Esophagus mucosa (tissue), 1 donor: ENCODE measurements at regions not wholly inside any gene's neighbourhood (a gene's known extent, or its start where the extent isn't known, plus 50 kb on each side); places are given as distances from the start of the nearest gene placed in this dataset.
"Not testable (repeated sequence)": the region's sequence is repeated elsewhere in the genome, so short reads cannot be mapped to it uniquely, and the experiment has no call there.

Experiments
- ATAC-seq: fragments of 200-7000 bp; cut with Tn5 transposase; one replicate; pipeline ENCODE4 v1.9.1; 2020
- donor health status: DM: yes; HTN: yes; CAD: no.

- no peak for ATAC-seq
These were observed 262.6 kb downstream of the C3orf38 start for GRCh38 chr3:88412346-88412745.

DNA sequence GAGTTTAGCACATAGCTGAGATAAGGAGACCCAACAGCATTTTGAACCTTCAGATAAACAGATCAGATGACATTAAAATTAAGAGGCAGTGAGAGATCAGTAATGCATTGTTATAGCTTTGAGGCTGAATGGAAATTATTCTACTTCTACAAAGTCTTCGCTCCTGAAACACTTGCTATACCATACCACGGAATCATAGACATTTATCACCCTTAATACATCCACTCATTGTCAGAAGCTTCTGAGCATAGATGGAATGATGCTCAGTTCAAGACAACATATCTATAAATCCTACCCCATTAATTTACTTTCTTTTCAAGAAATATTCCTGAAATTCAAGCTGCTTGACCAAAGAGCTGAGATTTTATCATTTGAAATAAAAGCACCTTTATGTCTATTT is 266.7 kb downstream of the C3orf38 start:
- ATAC-seq, result no peak

DNA sequence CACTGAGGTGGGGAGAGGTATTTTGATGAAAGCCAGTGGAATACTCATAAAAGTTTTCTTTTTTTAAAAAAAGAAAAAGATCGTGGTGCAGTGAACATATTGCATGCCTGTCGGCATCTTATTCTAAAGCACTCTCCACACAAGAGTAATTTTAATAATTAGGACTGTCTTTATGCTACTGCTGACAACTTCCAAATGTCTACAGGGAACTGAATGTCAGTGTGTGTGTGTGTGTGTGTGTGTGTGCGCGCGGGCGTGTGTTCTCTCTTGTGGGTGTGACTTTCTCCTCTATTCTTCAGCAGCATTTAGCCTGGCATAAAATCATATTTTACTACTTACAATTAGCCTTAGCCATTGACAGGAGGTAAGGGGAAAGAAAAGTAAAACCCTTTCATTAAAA is 268.5 kb downstream of the C3orf38 start:
- ATAC-seq, result no peak

- ATAC-seq, result no peak
These were observed 283.8 kb downstream of the C3orf38 start for GRCh38 chr3:88433568-88433967.

DNA sequence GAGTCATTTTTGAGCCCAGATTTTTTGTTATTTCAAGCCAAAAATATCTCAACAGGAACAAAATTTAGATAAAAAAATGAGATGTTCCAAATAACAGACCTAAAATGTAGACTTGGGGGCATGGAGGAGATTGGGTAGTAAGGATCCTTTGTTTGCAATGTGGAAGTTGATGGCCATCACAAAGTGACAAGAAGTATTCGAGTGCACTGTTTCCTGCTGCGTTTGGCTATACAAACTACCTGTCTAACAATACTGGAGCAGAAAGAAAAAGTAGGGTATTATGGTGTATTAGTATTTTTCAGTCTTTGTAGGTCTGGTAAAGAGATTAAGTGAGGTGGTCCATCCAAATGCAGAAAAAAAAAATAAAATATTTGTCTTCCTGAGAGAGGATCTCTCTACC is 284.2 kb downstream of the C3orf38 start:
- no peak for ATAC-seq

DNA sequence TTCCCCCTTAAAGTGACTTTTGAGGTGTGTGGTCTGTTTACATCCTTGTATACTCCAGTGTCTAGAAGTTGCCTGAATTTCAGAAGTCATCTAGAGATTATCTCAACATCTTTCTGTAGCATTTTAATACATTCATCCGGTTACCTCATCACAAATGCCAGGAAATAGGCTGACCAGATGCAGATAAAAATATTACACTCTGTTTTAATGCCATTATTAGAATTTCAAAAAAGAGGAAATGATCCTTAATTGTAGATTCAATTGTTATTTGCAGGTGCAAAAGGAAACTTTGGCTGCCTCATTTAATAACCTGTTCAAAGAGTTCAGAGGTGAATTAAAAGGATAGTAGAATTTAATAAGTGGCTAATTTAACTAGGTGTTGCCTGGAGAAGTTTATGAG is 290.9 kb downstream of the C3orf38 start:
- ATAC-seq, result no peak

DNA sequence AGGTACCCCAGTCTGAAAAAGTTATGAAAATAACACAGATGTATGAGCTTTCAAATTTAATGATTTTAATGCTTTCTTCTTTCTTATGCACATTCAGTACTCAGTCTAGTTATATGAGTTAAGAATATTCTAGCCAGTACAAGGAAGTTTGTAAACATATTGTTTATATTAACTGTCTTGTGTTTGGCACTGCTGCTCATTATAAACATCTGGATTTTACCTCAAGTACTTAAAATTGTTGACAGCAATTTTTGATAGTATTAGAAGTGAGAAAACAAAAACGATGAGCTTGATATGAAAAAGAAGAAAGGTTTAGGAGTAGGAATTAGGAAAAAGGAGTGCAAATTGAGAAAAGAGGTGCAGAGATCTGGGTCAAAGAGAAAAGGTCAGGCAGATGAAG is 293.3 kb downstream of the C3orf38 start:
- no peak for ATAC-seq

GRCh38 chr3:88444251-88444650 is 294.5 kb downstream of the C3orf38 start:
- no peak for ATAC-seq

GRCh38 chr3:88452228-88452627 is 302.5 kb downstream of the C3orf38 start:
- no peak for ATAC-seq

DNA sequence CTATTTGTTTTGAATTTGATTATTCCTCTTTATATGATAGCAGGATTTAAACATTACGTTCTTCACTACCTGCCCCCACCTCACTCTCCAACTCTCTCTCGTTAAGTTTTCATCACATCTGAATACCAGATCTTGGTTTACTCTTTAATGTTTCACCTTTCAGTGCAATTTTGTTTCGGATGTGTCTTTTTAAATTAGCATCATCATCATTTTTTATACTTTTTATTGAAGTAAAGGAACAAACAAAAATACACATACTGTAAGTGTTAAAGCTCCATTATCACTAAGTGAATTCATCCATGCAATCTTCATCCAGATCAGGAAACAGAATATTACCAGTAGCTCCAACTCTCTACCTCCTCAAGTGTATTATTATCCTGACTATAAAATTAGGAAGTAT is 310.6 kb downstream of the C3orf38 start:
- ATAC-seq, result no peak

- no peak for ATAC-seq
These were observed 312.5 kb downstream of the C3orf38 start for GRCh38 chr3:88462230-88462629.

DNA sequence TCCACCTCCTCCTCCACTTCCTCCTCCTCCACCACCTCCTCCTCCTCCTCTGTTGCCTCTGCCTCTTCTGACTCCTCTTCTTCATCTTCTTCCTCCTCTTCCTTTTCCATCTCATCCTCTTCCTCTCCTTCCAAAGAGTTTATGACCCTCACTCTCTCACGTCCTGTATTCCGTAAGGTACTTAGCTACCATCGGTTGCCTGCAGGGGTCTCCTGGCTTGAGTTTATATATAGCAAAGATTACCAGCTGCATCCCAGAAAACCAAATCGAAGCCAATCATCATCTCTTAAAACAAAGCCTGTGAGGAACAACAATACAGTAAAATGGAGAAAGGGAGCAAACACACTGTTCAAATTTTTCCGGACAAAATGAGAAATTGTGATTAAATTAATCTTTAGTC is 317.4 kb downstream of the C3orf38 start:
- ATAC-seq, result no peak

GRCh38 chr3:88469216-88469615 is 319.5 kb downstream of the C3orf38 start:
- ATAC-seq, result no peak

- no peak for ATAC-seq
These were observed 328.7 kb downstream of the C3orf38 start for GRCh38 chr3:88478460-88478859.

DNA sequence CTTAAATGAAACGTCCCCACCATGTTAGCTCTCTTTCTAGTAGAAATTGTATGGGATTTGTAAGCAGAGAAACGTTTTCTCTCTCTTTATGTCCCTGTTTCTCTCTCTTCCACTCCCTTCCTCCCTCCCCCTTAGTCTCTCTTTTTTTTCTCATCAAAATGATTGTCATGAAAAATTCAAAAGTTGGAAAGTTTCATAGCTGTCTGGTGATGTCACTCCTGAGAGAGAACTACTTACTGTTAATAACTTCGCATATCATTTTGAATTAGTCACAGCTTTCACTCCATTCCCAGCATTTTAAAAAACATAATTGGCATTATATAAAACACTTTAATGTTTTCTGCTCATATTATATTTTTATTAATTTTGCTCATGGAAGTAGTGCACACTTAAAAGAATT is 331.1 kb downstream of the C3orf38 start:
- no peak for ATAC-seq

DNA sequence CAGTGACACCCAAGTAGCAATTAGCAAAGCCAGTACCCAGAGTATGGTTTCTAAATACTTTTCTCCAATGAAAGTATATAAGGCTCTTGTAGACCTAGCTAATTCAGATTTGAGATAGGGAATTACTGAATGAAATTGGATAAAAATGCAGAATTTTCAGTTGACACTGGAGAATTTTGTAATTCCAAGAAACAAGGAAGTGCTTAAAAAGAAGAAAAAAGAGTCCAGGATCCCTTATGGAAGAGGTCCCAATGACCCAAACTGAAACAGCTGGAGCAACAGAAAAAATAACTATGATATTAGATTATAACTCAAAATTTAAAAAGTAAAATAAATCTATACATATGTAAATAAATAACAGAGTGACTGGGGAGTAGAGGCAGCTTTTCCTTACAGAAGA is 335.2 kb downstream of the C3orf38 start:
- ATAC-seq, result no peak

DNA sequence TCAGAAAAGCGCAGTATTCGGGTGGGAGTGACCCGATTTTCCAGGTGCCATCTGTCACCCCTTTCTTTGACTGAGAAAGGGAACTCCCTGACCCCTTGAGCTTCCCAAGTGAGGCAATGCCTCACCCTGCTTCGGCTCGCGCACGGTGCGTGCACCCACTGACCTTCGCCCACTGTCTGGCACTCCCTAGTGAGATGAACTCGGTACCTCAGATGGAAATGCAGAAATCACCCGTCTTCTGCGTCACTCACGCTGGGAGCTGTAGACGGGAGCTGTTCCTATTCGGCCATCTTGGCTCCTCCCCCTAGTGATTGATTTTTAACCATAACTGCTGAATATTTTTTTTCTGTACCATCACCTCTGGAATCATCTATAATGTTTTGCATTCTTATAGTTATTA is 359.1 kb downstream of the C3orf38 start:
- not testable (repeated sequence) for ATAC-seq

- no peak for ATAC-seq
These were observed 359.8 kb downstream of the C3orf38 start for GRCh38 chr3:88509582-88509981.

DNA sequence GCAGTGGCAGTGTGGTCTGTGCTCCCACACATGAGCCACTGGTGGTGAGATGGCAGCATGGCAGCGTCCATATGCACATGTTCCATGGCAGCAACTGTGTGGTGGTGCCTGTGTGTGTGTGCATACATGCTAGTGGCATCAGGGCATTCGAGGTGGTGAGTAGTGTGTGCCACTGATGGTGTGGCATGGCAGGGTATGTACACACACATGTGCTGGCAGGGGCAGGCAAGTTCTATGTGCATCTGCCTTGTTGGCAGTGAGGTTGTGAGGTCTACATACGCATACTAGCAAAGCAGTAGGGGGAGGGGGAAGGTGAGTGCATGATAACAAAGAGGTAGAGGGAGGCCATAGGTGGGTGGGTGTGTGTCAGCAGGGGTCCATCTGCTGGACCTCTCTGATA is 378.7 kb downstream of the C3orf38 start:
- no peak for ATAC-seq

DNA sequence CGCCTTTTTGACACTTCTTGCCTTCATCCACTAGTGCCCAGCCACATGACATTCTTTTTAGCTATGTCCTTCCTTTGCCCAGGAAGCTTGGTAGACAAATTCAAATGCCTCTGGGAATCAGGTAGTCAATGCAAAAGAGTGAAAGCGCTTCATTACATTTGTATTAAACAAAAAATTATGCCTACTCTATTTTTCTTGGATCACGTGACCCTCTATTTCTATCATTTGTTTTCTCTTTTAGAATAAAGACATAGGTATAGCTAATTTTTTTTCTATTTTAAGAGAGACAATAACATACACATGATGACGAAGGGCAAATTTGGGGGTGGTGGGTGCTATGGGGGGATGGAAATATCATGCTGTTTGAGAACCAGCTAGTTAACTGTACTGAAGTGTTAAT is 384.8 kb downstream of the C3orf38 start:
- ATAC-seq, result no peak

- ATAC-seq, result no peak
These were observed 385.8 kb downstream of the C3orf38 start for GRCh38 chr3:88535563-88535962.

DNA sequence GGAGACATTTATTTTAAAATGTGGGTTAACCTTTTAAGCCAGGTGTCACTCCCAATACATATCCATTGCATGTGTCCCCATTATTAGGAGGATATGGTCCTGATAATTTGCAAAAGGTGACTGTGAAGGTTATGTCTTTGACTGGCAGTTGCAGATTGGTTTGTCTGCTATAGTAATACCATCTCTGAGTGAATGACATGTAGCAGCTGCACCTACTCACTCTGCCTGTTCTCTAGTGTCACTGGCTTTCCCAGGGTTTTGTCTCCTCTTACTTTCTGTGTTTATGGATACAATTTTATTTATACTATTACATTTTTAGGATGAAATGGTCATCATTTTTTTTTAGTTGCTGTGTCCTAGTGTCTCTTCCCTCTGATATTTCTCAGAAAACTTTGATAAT is 393.2 kb downstream of the C3orf38 start:
- no peak for ATAC-seq

- ATAC-seq, result no peak
These were observed 422.7 kb downstream of the C3orf38 start for GRCh38 chr3:88572450-88572849.

GRCh38 chr3:88573472-88573871 is 423.7 kb downstream of the C3orf38 start:
- ATAC-seq, result no peak

GRCh38 chr3:88574146-88574545 is 424.4 kb downstream of the C3orf38 start:
- ATAC-seq, result no peak

DNA sequence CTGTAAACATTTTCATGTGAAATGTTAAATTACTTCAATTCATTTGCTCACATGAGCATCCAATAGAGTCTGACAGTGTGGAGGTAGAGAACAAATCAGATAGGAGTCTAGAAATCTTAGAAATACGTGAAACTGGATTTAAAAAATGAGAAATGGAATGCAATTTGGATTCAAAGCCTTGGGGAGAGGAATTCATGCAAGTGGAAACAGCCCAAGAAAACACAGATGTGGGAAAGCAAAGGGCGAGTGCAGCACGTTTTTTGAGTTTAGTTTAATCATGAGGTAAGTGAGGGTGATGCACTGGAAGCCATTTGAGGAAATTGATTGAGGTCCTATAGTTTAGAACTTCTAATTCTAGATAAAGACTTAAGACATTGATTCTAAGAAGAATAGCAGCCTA is 434.7 kb downstream of the C3orf38 start:
- ATAC-seq, result no peak
